Gastroesophageal sphincter (tissue), 3 donors: ENCODE measurements at regions not wholly inside any gene's neighbourhood (a gene's known extent, or its start where the extent isn't known, plus 50 kb on each side); places are given as distances from the start of the nearest gene placed in this dataset.

Source experiments
- POLR2A ChIP-seq, 2 donors: fragments of 450-650 bp; IDR thresholded peaks; one replicate each; pipeline ENCODE4 v1.6.1; 2017; ENCODE audit warnings: antibody characterized with exemption in 2 of 2, mild to moderate bottlenecking in 2 of 2, moderate library complexity in 1 of 2
- TF ChIP-seq, protein P1 (sequence below), 4 experiments: fragments of 200-600 bp in 2 of 4; fragments of 450-650 bp in 2 of 4; sonication (generic) in 1 of 4; IDR thresholded peaks; one replicate each; pipeline ENCODE4 v1.5.1; 2017 to 2019; ENCODE audit warnings: antibody characterized with exemption in 4 of 4, mild to moderate bottlenecking in 2 of 4, moderate library complexity in 2 of 4

DNA sequence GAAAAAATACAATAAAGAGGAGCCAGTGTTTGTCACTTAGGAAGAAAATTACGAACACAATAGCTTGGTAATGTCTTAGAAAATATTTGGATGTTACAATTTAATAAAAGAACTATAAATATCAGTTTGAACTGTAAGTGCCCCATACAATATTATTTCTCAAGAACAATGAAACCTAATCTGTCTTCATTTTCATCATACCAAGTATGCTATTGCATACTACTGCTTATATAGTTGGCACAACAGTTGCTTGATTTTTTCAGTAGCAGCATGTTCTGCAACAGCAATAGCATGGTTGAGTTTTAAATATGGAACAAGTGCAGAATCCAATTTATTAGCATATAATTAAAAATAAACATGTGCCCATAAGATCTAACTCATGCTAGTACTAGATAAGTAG, 564.6 kb downstream of the C12orf50 start:
- no peak for TF ChIP-seq POLR2A (IDR thresholded peaks at IDR 0.05)
- TF ChIP-seq, protein P1, sequence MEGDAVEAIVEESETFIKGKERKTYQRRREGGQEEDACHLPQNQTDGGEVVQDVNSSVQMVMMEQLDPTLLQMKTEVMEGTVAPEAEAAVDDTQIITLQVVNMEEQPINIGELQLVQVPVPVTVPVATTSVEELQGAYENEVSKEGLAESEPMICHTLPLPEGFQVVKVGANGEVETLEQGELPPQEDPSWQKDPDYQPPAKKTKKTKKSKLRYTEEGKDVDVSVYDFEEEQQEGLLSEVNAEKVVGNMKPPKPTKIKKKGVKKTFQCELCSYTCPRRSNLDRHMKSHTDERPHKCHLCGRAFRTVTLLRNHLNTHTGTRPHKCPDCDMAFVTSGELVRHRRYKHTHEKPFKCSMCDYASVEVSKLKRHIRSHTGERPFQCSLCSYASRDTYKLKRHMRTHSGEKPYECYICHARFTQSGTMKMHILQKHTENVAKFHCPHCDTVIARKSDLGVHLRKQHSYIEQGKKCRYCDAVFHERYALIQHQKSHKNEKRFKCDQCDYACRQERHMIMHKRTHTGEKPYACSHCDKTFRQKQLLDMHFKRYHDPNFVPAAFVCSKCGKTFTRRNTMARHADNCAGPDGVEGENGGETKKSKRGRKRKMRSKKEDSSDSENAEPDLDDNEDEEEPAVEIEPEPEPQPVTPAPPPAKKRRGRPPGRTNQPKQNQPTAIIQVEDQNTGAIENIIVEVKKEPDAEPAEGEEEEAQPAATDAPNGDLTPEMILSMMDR (IDR thresholded peaks at IDR 0.05) = no peak
